ENCODE measurements at regions not wholly inside any gene's neighbourhood (a gene's known extent, or its start where the extent isn't known, plus 50 kb on each side); places are given as distances from the start of the nearest gene placed in this dataset.

DNA sequence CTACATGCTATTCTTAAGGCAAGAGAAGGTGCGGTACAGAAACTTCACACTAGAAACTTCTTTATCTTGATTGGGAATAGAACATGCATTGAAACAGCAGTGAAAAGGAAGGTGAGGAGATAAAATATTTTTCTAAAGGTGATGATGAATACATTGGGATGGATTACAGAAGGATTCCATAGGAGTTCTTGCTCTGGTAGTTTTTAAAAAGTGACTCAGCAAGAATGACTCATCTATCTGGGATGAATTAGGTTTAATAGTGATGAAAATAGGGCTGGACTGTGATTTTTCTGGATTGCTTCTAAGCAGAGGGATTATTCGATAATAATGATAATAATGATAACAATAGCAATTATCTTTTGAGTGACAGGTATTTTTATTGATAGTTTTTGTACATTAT lies 65.6 kb upstream of the HS3ST4 start:
- no peak for TF ChIP-seq CTCF (IDR thresholded peaks at IDR 0.05; ENCODE audit: low read length)
- no peak for TF ChIP-seq EZH2 (IDR thresholded peaks at IDR 0.05; ENCODE audit: borderline replicate concordance, low read length)
